ENCODE measurements at regions not wholly inside any gene's neighbourhood (a gene's known extent, or its start where the extent isn't known, plus 50 kb on each side); places are given as distances from the start of the nearest gene placed in this dataset.

- TF ChIP-seq, protein P1, sequence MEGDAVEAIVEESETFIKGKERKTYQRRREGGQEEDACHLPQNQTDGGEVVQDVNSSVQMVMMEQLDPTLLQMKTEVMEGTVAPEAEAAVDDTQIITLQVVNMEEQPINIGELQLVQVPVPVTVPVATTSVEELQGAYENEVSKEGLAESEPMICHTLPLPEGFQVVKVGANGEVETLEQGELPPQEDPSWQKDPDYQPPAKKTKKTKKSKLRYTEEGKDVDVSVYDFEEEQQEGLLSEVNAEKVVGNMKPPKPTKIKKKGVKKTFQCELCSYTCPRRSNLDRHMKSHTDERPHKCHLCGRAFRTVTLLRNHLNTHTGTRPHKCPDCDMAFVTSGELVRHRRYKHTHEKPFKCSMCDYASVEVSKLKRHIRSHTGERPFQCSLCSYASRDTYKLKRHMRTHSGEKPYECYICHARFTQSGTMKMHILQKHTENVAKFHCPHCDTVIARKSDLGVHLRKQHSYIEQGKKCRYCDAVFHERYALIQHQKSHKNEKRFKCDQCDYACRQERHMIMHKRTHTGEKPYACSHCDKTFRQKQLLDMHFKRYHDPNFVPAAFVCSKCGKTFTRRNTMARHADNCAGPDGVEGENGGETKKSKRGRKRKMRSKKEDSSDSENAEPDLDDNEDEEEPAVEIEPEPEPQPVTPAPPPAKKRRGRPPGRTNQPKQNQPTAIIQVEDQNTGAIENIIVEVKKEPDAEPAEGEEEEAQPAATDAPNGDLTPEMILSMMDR (IDR thresholded peaks at IDR 0.05; ENCODE audit: low read depth, low read length): no peak
- TF ChIP-seq POLR2A (IDR thresholded peaks at IDR 0.05; ENCODE audit: extremely low read depth, insufficient read length) (no peak), MAX (IDR thresholded peaks at IDR 0.05; ENCODE audit: low read depth, low read length) (no peak)
Measured at GRCh38 chr3:72015463-72015862, 230.5 kb upstream of the PROK2 start.
